Glomerular endothelial cell (primary cell): ENCODE measurements at regions not wholly inside any gene's neighbourhood (a gene's known extent, or its start where the extent isn't known, plus 50 kb on each side); places are given as distances from the start of the nearest gene placed in this dataset.
"Not testable (repeated sequence)": the region's sequence is repeated elsewhere in the genome, so short reads cannot be mapped to it uniquely, and the experiment has no call there.

Experiments used
- DNase-seq: peaks from one replicate; pipeline ENCODE4 v3.0.0-alpha.2; 2011; ENCODE audit warnings: low read depth, low spot score; ENCODE audit errors: extremely low read depth

DNA sequence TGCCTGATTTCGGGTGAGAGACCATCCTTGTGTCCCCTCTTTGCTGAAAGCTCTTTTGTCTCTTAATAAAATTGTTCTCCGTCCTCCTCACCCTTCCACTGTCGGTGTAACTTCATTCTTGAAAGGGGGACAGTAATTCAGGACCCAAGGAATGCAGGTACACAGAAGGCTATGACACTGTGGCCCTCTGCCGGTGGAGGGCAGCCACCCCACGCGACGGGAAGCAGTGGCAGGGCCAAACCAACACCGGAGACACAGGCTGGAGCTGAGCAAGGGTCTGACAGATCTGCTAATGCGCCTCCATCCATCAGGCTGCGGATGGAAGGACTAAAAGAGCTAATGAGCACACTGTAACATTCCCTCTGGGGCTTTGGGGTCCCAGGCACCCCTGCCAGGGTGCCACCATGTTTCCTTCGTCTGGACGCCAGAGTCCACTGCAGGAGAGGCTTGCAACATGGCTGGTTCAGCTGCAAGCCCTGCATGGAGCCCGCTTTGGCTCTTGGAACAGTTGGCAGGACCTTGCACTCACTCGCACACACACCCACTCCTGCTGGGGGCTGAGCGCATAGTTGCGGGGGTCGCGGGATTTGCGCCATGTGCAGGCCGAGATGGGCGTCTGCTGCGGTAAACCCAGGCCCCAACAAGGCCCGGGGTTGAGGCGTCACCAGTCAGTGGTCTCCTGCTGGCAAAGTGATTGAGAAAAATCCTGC is 544.1 kb upstream of the CDH7 start:
- no peak for DNase-seq

DNA sequence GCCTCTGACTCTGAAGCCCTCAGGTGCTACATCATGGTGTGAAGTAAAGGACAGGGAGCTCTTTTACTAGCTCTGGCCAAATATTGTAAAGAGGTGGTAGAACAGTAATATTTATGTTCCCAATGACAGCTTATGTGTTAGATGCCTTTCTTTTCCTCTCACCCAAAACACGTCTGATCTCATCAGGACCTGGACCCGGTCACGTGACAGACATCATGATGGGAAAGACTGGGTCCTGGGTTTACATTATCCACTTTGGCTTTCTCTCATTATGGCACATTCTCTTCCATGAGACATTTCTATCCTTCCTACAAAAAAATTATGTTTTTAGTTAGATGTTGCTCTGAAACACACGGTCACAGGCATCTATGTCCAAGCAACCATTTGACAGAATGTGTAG is 548.7 kb upstream of the CDH7 start:
- no peak for DNase-seq

DNA sequence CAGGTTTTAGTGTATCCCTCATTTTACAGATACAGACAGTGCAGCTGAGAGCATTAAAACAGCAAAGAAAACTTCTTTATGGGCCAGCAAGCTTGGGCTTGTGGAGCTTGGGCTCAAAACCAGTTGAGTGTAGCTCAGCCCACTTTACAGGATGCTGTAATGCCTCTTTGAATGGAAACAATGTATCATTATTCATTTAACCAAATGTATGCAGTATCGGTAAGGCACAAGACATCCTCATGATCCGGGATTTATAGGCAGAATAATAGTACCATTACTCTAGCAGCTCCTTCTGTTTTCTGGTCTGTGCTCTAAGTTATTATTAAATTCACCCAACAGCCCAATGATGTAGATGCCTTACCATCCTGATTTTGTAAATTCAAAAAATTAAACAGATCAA is 575.1 kb upstream of the CDH7 start:
- no peak for DNase-seq

DNA sequence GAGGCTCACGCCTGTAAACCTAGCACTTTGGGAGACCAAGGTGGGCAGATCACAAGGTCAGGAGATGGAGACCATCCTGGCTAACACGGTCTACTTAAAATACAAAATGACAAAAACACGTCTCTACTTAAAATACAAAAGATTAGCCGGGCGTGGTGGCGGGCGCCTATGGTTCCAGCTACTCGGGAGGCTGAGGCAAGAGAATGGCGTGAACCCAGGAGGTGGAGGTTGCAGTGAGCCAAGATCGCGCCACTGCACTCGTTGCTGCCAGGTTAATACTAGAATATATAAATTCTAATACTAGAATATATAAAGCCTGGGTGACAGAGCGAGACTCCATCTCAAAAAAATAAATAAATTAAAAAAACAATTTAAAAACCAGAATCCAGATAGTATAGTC is 588.7 kb upstream of the CDH7 start:
- DNase-seq: not testable (repeated sequence)

DNA sequence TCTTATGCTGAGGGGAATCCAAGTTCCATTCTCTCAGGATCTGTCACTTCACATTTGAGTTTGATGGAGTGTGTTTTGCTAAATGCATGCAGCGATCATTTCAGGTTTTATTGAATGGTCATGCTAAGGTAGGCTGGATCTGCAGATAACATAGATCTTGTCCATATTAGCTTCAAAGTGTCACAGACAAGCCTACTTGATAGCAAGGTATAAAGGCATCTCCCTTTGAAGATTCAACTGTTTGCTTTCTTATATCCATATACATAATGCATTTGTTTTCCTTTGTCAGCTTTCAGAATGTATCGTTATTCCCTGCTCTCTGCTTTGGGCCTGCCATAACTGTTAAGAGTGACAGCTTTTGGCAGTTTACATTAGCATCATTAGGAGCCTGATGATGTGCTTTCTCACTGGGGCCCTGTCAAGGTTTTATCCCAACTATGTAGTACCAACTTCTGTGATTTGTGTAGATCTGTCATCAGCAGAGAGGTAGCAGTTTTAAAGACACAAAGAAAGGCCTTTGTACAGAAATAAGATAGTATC is 604.3 kb upstream of the CDH7 start:
- DNase-seq: no peak

DNA sequence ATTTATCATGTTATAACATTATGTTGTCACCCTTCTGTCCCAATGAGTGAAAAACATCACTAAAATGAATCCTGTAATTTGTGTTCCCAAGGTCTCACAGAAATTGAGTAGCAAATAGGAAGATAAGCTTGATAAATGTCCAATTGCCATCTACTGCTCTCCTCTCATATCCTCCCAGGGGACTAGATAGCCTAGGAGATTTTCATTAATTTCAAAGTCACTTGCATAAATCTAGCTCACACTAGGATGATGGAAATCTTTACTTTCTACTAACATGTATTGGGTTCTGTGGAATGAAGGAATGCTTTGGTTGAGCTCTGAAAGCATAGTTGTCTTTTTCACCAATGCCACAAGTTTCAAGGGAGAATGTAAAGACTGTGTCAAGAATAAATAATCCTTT is 605.5 kb upstream of the CDH7 start:
- no peak for DNase-seq

DNA sequence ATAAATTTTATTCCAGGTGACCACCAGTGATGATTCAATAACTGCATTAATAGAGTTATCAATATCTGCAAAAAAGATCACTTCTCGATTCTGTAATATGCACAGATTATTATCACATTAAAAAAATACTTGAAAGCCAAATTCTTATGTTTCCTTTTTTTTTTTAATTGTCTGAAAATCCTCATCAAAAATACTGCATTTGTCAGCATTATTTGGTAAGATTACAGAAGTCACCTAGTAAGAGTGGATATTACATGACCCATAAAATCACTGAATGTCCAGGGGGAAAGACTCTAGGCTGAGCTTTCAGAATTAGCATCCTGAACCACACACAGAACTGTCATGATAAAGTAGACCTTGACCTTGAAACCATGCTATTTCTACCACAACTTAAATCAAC is 617.2 kb upstream of the CDH7 start:
- DNase-seq: no peak

DNA sequence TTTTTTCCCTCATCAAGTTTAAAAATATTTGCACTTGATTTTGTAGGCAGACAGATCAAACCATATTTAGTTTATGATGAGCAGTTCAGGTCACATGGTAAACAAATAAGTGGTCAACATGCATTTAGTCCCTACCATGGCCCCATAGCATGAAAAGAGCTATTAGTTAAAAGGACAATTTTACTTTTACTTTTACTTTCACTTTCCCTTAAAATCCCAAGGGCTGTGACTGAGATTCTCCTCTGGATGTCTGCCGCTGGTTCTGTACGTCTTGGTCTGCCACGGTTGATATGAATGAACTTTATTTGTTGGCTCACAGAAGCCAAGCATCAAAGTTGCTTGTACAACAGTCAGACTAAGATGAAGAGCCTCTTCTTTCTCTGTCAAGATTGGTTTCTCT is 626.2 kb upstream of the CDH7 start:
- no peak for DNase-seq

DNA sequence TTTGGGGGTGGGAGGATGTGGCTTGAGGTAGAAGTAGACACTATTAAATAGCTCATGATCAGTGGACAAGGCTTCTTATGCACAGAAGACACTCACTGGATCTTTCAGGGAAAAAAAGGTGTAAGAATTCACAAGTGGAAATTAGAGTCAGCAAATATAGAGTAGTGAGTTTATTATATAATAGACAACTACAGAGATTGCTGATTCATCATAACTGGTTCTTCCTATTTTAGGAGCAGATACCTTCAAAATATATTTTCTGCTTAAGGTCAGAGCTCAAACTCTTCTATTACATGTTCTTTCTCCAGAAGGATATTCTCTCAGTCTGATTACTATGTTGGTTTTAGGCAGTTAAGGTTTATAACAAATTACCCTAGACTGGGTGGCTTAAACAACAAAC is 646.9 kb upstream of the CDH7 start:
- no peak for DNase-seq

DNA sequence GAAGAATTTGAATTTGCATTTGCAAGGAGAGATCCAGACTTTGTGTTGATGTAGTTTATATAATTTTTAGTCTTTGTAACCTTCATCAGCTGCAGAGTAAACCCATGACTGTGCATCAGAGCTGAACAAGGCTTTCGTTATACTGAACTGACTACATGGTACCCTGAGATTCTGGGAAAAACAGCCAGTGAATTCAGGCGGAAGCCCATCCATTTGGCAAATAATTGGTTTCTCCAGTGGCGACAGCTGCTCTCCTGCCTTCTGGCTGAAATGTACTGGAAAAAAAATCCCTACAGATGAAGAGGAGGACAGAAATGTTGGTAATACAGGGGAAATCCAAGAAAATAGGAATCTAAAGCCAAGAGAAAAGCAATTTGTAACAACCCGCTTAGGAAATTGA is 657.5 kb upstream of the CDH7 start:
- DNase-seq: no peak

DNA sequence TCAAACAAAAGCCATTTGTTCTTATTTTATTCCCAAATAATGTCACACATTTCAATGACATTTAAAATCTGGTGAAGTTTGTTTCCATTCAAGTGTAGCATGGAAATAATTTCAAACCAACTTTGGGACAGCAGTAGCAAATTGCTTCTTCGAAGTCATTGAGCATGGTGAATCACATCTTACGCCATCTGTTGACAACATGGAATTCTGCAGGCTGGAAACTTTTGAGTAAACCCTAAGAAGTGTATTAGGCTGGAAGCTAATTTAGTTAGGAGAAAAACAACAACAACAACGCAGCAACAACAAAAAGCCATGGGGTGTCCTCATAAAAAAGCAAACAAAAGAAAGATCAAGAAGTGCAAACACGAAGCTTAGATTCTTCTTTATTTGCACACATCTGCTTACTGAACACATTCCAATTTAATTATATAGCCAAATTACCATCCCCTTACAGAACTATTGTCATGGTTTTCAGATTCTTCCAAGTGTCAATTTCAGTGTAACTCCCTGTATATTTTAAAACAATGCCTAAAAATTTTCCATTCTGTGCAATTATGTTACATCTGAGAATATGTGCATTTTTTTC is 659.0 kb upstream of the CDH7 start:
- DNase-seq: no peak

DNA sequence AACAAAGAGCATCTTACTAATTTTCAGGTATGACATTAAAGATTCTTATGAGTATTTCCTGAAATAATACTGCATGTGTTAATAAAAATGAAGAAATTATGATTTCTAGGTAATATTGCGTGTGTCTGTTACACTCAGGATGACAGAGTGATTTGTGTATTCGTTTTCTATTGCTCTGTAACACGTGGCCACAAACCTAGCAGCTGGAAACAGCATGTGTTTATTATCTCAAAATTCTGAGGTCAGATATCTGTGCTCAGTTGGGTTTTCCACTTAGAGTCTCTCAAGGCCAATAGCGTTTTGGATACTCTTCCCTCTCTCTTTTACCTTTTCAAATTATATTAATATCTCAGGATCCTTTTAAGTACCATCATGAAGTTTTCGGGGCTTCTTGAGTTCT is 667.9 kb upstream of the CDH7 start:
- DNase-seq: no peak

DNA sequence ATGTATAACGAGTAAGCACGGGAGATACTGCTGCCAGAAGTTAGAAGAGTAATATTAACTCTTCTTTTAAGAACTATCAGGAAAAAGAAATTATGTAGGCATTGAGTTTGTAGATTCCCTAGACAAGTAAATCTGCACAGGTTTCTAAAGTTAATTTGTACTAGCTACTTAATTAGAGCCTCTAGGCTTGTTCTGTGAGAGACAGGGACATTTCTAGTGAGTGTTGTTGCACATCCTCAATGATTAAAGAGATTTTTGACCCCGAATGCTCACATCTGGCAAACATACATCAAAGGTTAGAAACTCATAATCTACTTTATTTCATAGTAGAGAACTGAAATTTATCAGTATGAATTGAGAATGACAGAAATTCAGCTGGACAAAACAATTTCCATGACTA is 669.0 kb upstream of the CDH7 start:
- no peak for DNase-seq

DNA sequence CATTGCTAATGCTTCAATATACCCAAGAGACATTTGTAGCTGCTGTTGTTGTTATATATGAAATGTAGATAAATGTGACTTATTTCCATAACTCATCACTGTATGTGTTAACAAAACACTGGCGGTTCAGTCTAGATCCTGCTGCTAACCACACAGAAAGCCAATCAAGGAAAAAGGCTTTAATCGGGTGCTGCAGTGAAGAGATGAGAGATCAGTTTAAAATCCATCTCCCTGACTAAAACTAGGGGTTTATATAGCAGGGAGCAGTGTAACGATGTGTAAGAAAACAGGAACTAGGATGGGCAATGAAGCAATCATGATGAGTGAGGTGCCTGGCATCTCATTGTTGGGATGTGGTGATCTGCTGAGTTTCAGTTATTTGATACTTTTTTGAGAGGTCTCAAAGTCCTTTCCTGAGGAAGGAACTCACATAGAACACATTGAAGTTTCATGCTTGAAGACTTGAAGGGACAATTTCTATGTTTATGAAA is 677.7 kb upstream of the CDH7 start:
- no peak for DNase-seq

DNA sequence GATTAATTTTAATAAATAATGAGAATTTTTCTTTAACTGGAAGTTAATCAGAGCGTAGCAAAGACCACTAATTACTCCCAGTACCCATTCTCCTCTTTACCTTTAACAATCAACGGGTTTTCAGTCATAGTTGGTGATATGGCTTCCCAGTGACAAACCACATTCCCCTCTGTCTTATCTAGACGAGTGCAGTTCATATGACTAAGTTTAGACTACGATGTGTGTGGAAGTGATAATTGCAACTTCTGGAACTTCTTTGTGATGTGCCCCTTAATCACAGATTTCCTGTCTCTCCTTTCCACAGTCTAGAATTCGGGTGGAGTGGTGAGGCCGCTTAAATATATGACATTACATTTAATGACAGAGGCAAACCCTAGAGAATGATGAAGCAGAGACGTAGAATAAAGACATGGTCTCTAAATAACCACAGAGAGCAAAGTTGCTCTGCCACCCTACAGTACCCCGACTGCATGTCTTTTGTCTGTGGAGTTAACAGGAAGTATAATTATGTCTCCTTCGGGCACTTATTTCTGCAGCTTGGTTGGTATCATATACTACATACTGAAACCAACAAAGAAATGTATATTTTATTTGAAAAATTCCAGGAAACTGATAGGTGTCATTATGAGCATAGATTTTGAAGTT is 693.3 kb upstream of the CDH7 start:
- DNase-seq: no peak

DNA sequence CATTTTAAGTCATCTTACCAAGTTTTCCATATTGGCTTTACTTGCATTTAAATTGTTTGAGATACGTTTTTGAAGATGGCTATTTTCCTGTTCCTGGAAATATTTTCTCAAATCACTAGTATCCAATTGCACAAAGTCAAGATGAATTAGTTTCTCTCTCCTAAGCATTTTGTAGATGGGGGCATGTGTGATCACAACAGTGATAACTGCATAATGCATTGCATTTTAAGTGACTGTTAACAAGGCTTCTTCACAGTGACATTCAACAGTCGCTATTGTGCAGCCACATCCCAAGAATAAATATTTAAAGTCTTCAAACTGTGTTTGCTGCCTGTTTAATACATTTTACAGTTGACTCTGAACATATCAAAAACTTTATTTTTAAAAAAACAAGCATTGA is 694.2 kb upstream of the CDH7 start:
- DNase-seq: no peak

DNA sequence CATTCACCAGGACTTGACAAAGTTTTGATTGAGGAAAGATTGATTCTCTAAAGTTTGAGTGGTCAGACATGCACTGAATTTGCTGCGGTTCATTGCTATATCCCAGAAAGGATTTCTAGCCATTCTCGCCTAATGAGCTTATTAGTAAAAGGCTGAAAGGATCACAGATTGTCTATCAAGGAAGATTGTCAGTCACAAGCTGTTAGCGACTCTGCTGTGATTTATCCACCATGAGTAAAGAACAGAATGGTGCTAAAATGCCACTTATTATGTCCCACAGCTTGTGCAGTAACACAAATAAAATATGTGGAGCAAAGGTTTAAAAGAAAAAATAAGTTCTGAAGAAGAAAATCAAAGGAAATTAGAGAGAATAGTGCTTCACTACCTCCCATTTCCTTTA is 701.2 kb upstream of the CDH7 start:
- DNase-seq: no peak

DNA sequence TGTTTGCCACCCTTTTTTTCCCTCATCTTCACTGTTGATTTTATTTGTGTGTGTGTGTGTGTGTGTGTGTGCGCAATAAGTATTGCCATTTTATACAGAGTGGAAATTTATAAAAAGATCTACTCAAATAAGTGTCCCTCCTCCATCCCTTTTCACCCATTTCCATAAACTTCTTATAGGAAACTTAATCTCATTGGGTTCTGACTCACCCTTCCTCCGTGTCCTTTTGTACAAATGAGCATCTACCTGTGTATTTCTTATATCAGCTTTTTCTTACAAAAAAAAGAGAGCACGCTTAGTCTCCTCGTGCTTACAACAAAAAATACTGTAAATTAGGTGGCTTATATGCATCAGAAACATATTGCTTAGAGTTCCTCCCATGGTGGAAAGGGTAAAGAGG is 711.2 kb upstream of the CDH7 start:
- DNase-seq: no peak

DNA sequence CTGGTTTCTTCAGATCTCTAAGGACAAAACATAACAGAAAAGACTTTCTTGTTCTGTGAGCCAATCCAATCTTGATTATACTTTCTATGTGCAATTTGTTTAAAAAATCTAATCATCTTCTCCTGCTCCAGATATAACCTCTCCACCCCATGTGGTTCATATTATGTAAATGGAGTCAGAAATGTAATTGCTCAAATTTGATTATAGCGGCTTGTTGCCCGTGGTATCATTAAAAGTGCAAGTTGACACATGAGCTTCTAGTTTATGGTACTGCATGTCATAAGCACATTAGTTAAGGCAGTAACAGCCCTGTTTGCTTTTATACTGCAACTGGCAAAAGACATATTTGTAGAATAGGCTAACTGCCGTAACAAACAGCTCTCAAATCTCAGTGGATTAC is 715.1 kb upstream of the CDH7 start:
- no peak for DNase-seq

DNA sequence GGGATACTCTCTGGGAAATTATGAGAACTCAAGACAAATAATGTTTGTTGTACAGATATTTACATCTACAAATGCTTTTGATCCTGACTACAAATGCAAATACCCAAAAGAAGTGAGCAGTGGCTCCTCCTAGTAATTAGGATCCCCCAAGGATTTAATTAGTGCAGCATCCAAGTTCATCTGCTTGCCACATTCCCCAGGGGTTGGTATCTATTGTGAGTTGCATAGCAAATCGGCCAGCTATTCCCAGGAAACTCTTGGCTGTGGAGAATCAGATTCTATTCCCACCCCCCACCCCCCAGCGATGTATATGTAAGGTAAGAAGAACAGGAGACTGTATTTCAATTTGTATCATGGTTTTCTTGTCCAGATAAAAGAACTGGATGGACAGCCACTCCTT is 725.1 kb upstream of the CDH7 start:
- DNase-seq: no peak

DNA sequence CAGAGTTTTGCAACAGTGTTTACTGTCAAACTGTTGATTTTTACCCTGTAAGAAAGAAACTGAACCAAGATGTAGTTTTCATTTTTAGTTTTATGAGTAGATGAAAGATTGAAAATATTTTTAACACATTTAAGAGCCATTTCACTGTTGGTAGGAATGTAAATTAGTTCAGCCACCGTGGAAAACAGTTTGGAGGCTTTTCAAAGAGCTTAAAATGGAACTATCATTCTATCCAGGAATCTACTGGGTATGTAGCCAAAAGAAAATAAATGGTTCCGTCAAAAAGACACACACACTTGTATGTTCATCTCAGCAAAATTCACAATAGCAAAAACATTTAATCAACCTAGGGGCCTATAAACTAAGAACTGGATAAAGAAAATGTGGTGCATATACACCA is 729.8 kb upstream of the CDH7 start:
- DNase-seq: no peak

DNA sequence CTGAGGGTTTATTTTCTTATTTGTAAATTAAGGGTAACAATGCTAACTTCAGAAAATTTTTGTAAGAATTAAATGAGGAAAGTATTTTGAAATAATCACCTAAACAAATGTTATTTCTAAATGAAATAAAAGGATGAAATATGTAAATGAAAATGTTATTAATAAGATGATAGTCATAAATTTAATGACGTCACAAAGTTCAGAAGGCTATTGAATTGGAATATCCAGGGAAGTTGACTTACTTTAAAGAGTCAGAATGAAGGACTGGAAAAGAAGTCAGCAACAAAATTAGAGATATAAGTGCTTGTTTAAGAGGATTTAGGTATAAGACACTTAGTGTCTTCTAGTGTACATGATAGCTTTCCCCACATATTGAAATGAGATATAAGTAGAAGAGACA is 732.6 kb upstream of the CDH7 start:
- no peak for DNase-seq
